Adrenal gland (tissue), 9 donors: ENCODE measurements at regions not wholly inside any gene's neighbourhood (a gene's known extent, or its start where the extent isn't known, plus 50 kb on each side); places are given as distances from the start of the nearest gene placed in this dataset.

Experiments used
- DNase-seq, 7 donors: peaks; one replicate each; pipeline ENCODE4 v3.0.0-alpha.2; 2019 to 2020
- H3K27ac ChIP-seq, 5 donors: fragments of 200-600 bp; sonication (generic) in 4 of 5; 1 replicate in 3 of 5; 2 replicates in 2 of 5; pipeline versions ENCODE4 v1.5.1 to v1.8.0; 2016 to 2020; ENCODE audit warnings: mild to moderate bottlenecking in 1 of 5
- H3K27me3 ChIP-seq: fragments of 200-600 bp; 2 replicates; pipeline ENCODE4 v1.8.0; 2021
- H3K36me3 ChIP-seq, 2 donors: fragments of 200-600 bp; replicated peaks in 1 of 2; 1 replicate in 1 of 2; 2 replicates in 1 of 2; pipeline versions ENCODE4 v1.5.1 to v1.8.0; 2018 to 2022
- H3K4me1 ChIP-seq, 2 donors: fragments of 200-600 bp; replicated peaks in 1 of 2; 1 replicate in 1 of 2; 2 replicates in 1 of 2; pipeline versions ENCODE4 v1.5.1 to v1.8.0; 2018 to 2021
- H3K4me3 ChIP-seq, 4 donors: fragments of 200-600 bp; sonication (generic) in 3 of 4; one replicate each; pipeline ENCODE4 v1.5.1; 2016 to 2018
- H3K9me3 ChIP-seq, 3 donors: fragments of 200-600 bp; sonication (generic) in 1 of 3; replicated peaks in 1 of 3; 1 replicate in 2 of 3; 2 replicates in 1 of 3; pipeline versions ENCODE4 v1.5.1 to v1.8.0; 2016 to 2021
- CTCF ChIP-seq, 6 experiments: fragments of 450-650 bp in 4 of 6; fragments of 200-600 bp in 2 of 6; sonication (generic) in 1 of 6; IDR thresholded peaks; 1 replicate in 5 of 6; 2 replicates in 1 of 6; pipeline versions ENCODE4 v1.5.1 to v1.8.0; 2016 to 2021; ENCODE audit warnings: antibody characterized with exemption in 6 of 6, mild to moderate bottlenecking in 2 of 6, moderate library complexity in 1 of 6
- POLR2A ChIP-seq, 2 donors: fragments of 450-650 bp; IDR thresholded peaks; one replicate each; pipeline ENCODE4 v1.6.1; 2017; ENCODE audit warnings: antibody characterized with exemption in 2 of 2, mild to moderate bottlenecking in 2 of 2, moderate library complexity in 1 of 2
- WGBS, 4 donors: extraction: QIAGEN DNeasy Blood & Tissue Kit in 2 of 4; methylation state at CpG; one replicate each; pipeline versions ENCODE4 v1.1.5 to v1.1.7; 2013 to 2017; 5-methylcytosine and 5-hydroxymethylcytosine counted together
- intact Hi-C, 2 donors: fragments of 100-400 bp; cut with DNase I; formaldehyde crosslinking; loops; one replicate each; pipeline versions ENCODE4 v1.14.1 to v1.15.0; 2022 to 2023
- donor health status: healthy with polysubstance abuse.
- donor health status: Bipolar disorder and iron deficiency.
- donor health status: DM: yes; HTN: yes; CAD: no.
- donor health status: DM: no; HTN: no; CAD: no.
- donor health status: DM: no; HTN: no; CAD: no.

GRCh38 chr18:72638376-72638775 lies 94.2 kb upstream of the CBLN2 start:
- no peak for TF ChIP-seq POLR2A (IDR thresholded peaks at IDR 0.05)
- TF ChIP-seq CTCF (IDR thresholded peaks at IDR 0.05), result no peak
- Histone ChIP-seq H3K4me1 (no peaks in the 10 kb centered on the region), H3K36me3 (no peaks in the 10 kb centered on the region), H3K27ac (no peak overlapping the region), H3K27me3 (no peaks in the 10 kb centered on the region), H3K9me3 (no peaks in the 10 kb centered on the region), H3K4me3 (no peak overlapping the region)
- no peak for DNase-seq
- intact Hi-C loops, result no loop called here
- WGBS, 4 donors, result 76 to 81% (median 78%) methylated on average over 3 of the region's 3 CpGs

GRCh38 chr18:72637721-72638120 lies 93.6 kb upstream of the CBLN2 start:
- intact Hi-C loops, result no loop called here
- H3K36me3 ChIP-seq, result no peaks in the 10 kb centered on the region
- WGBS, 4 donors, result 73 to 84% (median 78%) methylated on average over 10 of the region's 10 CpGs
- no peak overlapping the region for H3K4me3 ChIP-seq
- H3K4me1 ChIP-seq, result no peaks in the 10 kb centered on the region
- H3K27me3 ChIP-seq, result no peaks in the 10 kb centered on the region
- no peak for DNase-seq
- no peak for TF ChIP-seq POLR2A (IDR thresholded peaks at IDR 0.05)
- TF ChIP-seq CTCF (IDR thresholded peaks at IDR 0.05), result no peak
- H3K9me3 ChIP-seq, result no peaks in the 10 kb centered on the region
- no peak overlapping the region for H3K27ac ChIP-seq

GRCh38 chr18:72637299-72637698 lies 93.2 kb upstream of the CBLN2 start:
- no peak for DNase-seq
- Histone ChIP-seq H3K27me3 (no peaks in the 10 kb centered on the region), H3K9me3 (no peaks in the 10 kb centered on the region), H3K4me1 (no peaks in the 10 kb centered on the region), H3K27ac (no peak overlapping the region), H3K36me3 (no peaks in the 10 kb centered on the region), H3K4me3 (no peak overlapping the region)
- intact Hi-C loops, result no loop called here
- TF ChIP-seq POLR2A (IDR thresholded peaks at IDR 0.05) (no peak), CTCF (IDR thresholded peaks at IDR 0.05) (no peak)
- WGBS, 4 donors, result 67 to 79% (median 74%) methylated on average over 6 of the region's 6 CpGs

- TF ChIP-seq CTCF (IDR thresholded peaks at IDR 0.05) (no peak), POLR2A (IDR thresholded peaks at IDR 0.05) (no peak)
- H3K36me3 ChIP-seq, result no peaks in the 10 kb centered on the region
- no peak for DNase-seq
- intact Hi-C loops, result no loop called here
- H3K4me3 ChIP-seq, result no peak overlapping the region
- H3K27me3 ChIP-seq, result no peaks in the 10 kb centered on the region
- H3K27ac ChIP-seq, result no peak overlapping the region
- H3K9me3 ChIP-seq, result no peaks in the 10 kb centered on the region
- H3K4me1 ChIP-seq, result no peaks in the 10 kb centered on the region
Measured at GRCh38 chr18:72636611-72637010, 92.5 kb upstream of the CBLN2 start.
